ENCODE measurements at regions not wholly inside any gene's neighbourhood (a gene's known extent, or its start where the extent isn't known, plus 50 kb on each side); places are given as distances from the start of the nearest gene placed in this dataset.

DNA sequence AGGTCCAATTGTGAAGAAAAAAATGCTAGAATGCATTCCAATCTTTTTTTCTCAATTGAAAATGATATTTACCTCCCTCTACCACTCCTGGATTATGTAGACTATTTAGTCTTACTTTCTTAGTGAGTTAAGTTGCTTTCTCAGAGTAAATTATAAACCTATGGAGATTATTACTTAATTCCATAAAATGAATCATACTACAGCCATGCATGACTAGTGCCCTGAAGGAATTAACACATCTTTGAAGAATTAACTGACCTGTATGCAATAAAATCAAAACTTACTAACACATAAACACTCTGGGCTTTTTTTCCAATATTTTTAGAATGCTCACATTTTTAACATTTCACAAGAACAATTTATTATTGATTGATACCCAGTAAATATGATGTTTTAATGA, 379.4 kb upstream of the DACH1 start:
- no peak; the same call in 1 of the 2 replicates for ATAC-seq
- Histone ChIP-seq H3K36me3 (ENCODE audit: low read depth, low read length) (no peaks in the 10 kb centered on the region), H3K27me3 (ENCODE audit: low read length) (no peaks in the 10 kb centered on the region), H3K4me1 (ENCODE audit: insufficient read depth, low read length) (no peaks in the 10 kb centered on the region), H3K79me2 (ENCODE audit: low read length) (no peaks in the 10 kb centered on the region), H3K9ac (ENCODE audit: low read length) (no peak overlapping the region), H3F3A (ENCODE audit: low read length, unreplicated experiment) (no peaks in the 10 kb centered on the region), H2AFZ (ENCODE audit: low read length) (no peak overlapping the region), H3K27ac (ENCODE audit: low read length) (no peak overlapping the region), H3K9me2 (replicated peaks; ENCODE audit: low read length) (no peaks in the 10 kb centered on the region), H3K4me2 (ENCODE audit: low read length) (no peak overlapping the region), H4K20me1 (ENCODE audit: low read length) (no peaks in the 10 kb centered on the region), H3K9me3 (ENCODE audit: low read length) (no peaks in the 10 kb centered on the region), H3K4me3 (ENCODE audit: low read length) (no peak overlapping the region)
- BruUV-seq (replicated peaks), result no TSS peak
- ChIA-PET POLR2A (ENCODE audit: unreplicated experiment) (no interaction called here), CTCF (no interaction called here)
- TF ChIP-seq, protein P1, sequence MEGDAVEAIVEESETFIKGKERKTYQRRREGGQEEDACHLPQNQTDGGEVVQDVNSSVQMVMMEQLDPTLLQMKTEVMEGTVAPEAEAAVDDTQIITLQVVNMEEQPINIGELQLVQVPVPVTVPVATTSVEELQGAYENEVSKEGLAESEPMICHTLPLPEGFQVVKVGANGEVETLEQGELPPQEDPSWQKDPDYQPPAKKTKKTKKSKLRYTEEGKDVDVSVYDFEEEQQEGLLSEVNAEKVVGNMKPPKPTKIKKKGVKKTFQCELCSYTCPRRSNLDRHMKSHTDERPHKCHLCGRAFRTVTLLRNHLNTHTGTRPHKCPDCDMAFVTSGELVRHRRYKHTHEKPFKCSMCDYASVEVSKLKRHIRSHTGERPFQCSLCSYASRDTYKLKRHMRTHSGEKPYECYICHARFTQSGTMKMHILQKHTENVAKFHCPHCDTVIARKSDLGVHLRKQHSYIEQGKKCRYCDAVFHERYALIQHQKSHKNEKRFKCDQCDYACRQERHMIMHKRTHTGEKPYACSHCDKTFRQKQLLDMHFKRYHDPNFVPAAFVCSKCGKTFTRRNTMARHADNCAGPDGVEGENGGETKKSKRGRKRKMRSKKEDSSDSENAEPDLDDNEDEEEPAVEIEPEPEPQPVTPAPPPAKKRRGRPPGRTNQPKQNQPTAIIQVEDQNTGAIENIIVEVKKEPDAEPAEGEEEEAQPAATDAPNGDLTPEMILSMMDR (conservative IDR thresholded peaks at IDR 0.05; ENCODE audit: low read depth, low read length), result no peak
- TF ChIP-seq EZH2 (IDR thresholded peaks at IDR 0.05; ENCODE audit: low read length, unreplicated experiment), result no peak
- no peak for TF ChIP-seq EZH2phosphoT487 (IDR thresholded peaks at IDR 0.05; ENCODE audit: borderline replicate concordance, low read length)
- peak; percentile 14 for DNase-seq
- intact Hi-C loops (cut with micrococcal nuclease), result no loop called here

DNA sequence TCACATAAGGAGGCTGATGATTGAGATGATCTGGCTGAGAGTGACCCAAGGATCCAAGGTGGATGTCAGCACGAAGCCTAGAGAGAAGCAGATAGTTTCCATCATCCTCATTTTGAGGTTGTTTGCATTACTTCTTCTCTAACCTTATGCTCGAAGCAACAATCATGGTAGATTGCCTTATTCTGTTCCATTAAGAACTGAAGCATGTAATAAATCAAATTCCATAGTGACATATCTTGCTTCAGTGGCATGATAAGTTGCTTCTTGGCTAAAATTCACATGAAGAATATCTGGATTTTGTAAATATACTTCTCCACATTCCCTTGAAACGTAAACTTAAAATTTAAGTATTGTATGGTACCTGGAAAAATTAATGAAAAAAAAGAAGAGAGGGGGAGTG, 377.8 kb upstream of the DACH1 start:
- intact Hi-C loops (cut with micrococcal nuclease), result no loop called here
- Histone ChIP-seq H3K36me3 (ENCODE audit: low read depth, low read length) (no peaks in the 10 kb centered on the region), H4K20me1 (ENCODE audit: low read length) (no peaks in the 10 kb centered on the region), H3K9ac (ENCODE audit: low read length) (no peak overlapping the region), H3K27me3 (ENCODE audit: low read length) (no peaks in the 10 kb centered on the region), H3K4me1 (ENCODE audit: insufficient read depth, low read length) (no peaks in the 10 kb centered on the region), H3K4me3 (ENCODE audit: low read length) (no peak overlapping the region), H2AFZ (ENCODE audit: low read length) (no peak overlapping the region), H3K4me2 (ENCODE audit: low read length) (no peak overlapping the region), H3K9me2 (replicated peaks; ENCODE audit: low read length) (no peaks in the 10 kb centered on the region), H3K79me2 (ENCODE audit: low read length) (no peaks in the 10 kb centered on the region), H3F3A (ENCODE audit: low read length, unreplicated experiment) (no peaks in the 10 kb centered on the region), H3K9me3 (ENCODE audit: low read length) (no peaks in the 10 kb centered on the region), H3K27ac (ENCODE audit: low read length) (no peak overlapping the region)
- ChIA-PET POLR2A (ENCODE audit: unreplicated experiment) (no interaction called here), CTCF (no interaction called here)
- no peak for TF ChIP-seq EZH2 (IDR thresholded peaks at IDR 0.05; ENCODE audit: low read length, unreplicated experiment)
- TF ChIP-seq, protein P1 (conservative IDR thresholded peaks at IDR 0.05; ENCODE audit: low read depth, low read length), result no peak
- TF ChIP-seq EZH2phosphoT487 (IDR thresholded peaks at IDR 0.05; ENCODE audit: borderline replicate concordance, low read length), result no peak
- ATAC-seq (no peak), DNase-seq (no peak)
- no TSS peak for BruUV-seq (replicated peaks)

DNA sequence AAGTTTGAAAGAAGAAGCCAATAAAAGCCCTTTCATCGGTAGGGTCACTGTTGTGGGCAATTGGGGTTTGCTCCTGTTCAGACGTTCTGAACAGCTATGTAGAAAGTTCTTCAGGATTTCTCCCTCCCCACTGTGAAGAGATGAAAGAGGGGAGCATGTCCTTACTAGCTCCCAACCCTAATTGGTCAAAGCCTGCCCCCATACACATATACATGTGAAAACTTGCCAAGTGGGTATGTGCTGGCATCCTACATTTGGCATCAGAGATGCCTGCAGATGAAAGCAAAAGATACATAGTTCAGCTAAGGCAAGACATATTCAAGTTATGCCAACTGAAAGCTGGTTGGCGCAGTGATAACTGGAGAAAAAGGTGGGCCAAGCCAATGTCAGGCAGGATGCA, 363.1 kb upstream of the DACH1 start:
- no peak overlapping the region for H3K27ac ChIP-seq (ENCODE audit: low read length)

More for the DNA sequence above, 363.1 kb upstream of the DACH1 start:
- ChIA-PET CTCF (no interaction called here), POLR2A (ENCODE audit: unreplicated experiment) (no interaction called here)
- no peak for DNase-seq
- H3K9me2 ChIP-seq (replicated peaks; ENCODE audit: low read length), result no peaks in the 10 kb centered on the region
- TF ChIP-seq, protein P1 (conservative IDR thresholded peaks at IDR 0.05; ENCODE audit: low read depth, low read length), result no peak
- TF ChIP-seq EZH2 (IDR thresholded peaks at IDR 0.05; ENCODE audit: low read length, unreplicated experiment) (no peak), EZH2phosphoT487 (IDR thresholded peaks at IDR 0.05; ENCODE audit: borderline replicate concordance, low read length) (no peak)
- no peaks in the 10 kb centered on the region for H3K36me3 ChIP-seq (ENCODE audit: low read depth, low read length)
- H3K4me1 ChIP-seq (ENCODE audit: insufficient read depth, low read length), result no peaks in the 10 kb centered on the region
- H3K27me3 ChIP-seq (ENCODE audit: low read length), result no peaks in the 10 kb centered on the region
- no peaks in the 10 kb centered on the region for H3K9me3 ChIP-seq (ENCODE audit: low read length)
- intact Hi-C loops (cut with micrococcal nuclease), result no loop called here
- H3K9ac ChIP-seq (ENCODE audit: low read length), result no peak overlapping the region
- BruUV-seq (replicated peaks), result no TSS peak
- H3K4me3 ChIP-seq (ENCODE audit: low read length), result no peak overlapping the region
- H3K4me2 ChIP-seq (ENCODE audit: low read length), result no peak overlapping the region
- ATAC-seq, result no peak
- H3K79me2 ChIP-seq (ENCODE audit: low read length), result no peaks in the 10 kb centered on the region
- H2AFZ ChIP-seq (ENCODE audit: low read length), result no peak overlapping the region
- no peaks in the 10 kb centered on the region for H3F3A ChIP-seq (ENCODE audit: low read length, unreplicated experiment)
- H4K20me1 ChIP-seq (ENCODE audit: low read length), result no peaks in the 10 kb centered on the region
